ENCODE measurements at regions not wholly inside any gene's neighbourhood (a gene's known extent, or its start where the extent isn't known, plus 50 kb on each side); places are given as distances from the start of the nearest gene placed in this dataset.

- Histone ChIP-seq H3K9me3 (ENCODE audit: severe bottlenecking) (no peaks in the 10 kb centered on the region), H3K36me3 (ENCODE audit: low read depth) (no peaks in the 10 kb centered on the region), H3K27me3 (ENCODE audit: insufficient read depth, poor library complexity, severe bottlenecking) (no peaks in the 10 kb centered on the region), H3K4me3 (ENCODE audit: severe bottlenecking) (no peak overlapping the region), H3K4me1 (ENCODE audit: insufficient read depth, poor library complexity, severe bottlenecking) (no peaks in the 10 kb centered on the region), H3K27ac (ENCODE audit: poor library complexity, severe bottlenecking) (no peak overlapping the region)
- DNase-seq (ENCODE audit: low spot score) (no peak), ATAC-seq (ENCODE audit: low read depth) (no peak)
- no peak for TF ChIP-seq CTCF (IDR thresholded peaks at IDR 0.05; ENCODE audit: poor library complexity, severe bottlenecking)
These were observed 370.2 kb upstream of the SLC14A2 start for GRCh38 chr18:45245091-45245511.

GRCh38 chr18:45248240-45248903, 366.9 kb upstream of the SLC14A2 start:
- Histone ChIP-seq H3K9me3 (ENCODE audit: severe bottlenecking) (no peaks in the 10 kb centered on the region), H3K4me3 (ENCODE audit: severe bottlenecking) (no peak overlapping the region), H3K27me3 (ENCODE audit: insufficient read depth, poor library complexity, severe bottlenecking) (no peaks in the 10 kb centered on the region), H3K27ac (ENCODE audit: poor library complexity, severe bottlenecking) (no peak overlapping the region), H3K4me1 (ENCODE audit: insufficient read depth, poor library complexity, severe bottlenecking) (no peaks in the 10 kb centered on the region), H3K36me3 (ENCODE audit: low read depth) (no peaks in the 10 kb centered on the region)
- ATAC-seq (ENCODE audit: low read depth) (no peak), DNase-seq (ENCODE audit: low spot score) (no peak)
- TF ChIP-seq CTCF (IDR thresholded peaks at IDR 0.05; ENCODE audit: poor library complexity, severe bottlenecking): no peak

GRCh38 chr18:45249246-45249661, 366.0 kb upstream of the SLC14A2 start:
- no peak for ATAC-seq (ENCODE audit: low read depth)
- H3K4me3 ChIP-seq (ENCODE audit: severe bottlenecking): no peak overlapping the region
- H3K27ac ChIP-seq (ENCODE audit: poor library complexity, severe bottlenecking): no peak overlapping the region
- H3K9me3 ChIP-seq (ENCODE audit: severe bottlenecking): no peaks in the 10 kb centered on the region
- H3K4me1 ChIP-seq (ENCODE audit: insufficient read depth, poor library complexity, severe bottlenecking): no peaks in the 10 kb centered on the region
- DNase-seq (ENCODE audit: low spot score): no peak
- no peaks in the 10 kb centered on the region for H3K27me3 ChIP-seq (ENCODE audit: insufficient read depth, poor library complexity, severe bottlenecking)
- no peak for TF ChIP-seq CTCF (IDR thresholded peaks at IDR 0.05; ENCODE audit: poor library complexity, severe bottlenecking)
- no peaks in the 10 kb centered on the region for H3K36me3 ChIP-seq (ENCODE audit: low read depth)

GRCh38 chr18:45250479-45250878, 364.8 kb upstream of the SLC14A2 start:
- H3K27ac ChIP-seq (ENCODE audit: poor library complexity, severe bottlenecking): no peak overlapping the region
- H3K27me3 ChIP-seq (ENCODE audit: insufficient read depth, poor library complexity, severe bottlenecking): no peaks in the 10 kb centered on the region
- no peak for TF ChIP-seq CTCF (IDR thresholded peaks at IDR 0.05; ENCODE audit: poor library complexity, severe bottlenecking)
- peaks cover 5% of the 10 kb centered on the region for H3K4me1 ChIP-seq (ENCODE audit: insufficient read depth, poor library complexity, severe bottlenecking)
- H3K36me3 ChIP-seq (ENCODE audit: low read depth): no peaks in the 10 kb centered on the region
- H3K9me3 ChIP-seq (ENCODE audit: severe bottlenecking): no peaks in the 10 kb centered on the region
- no peak overlapping the region for H3K4me3 ChIP-seq (ENCODE audit: severe bottlenecking)
- DNase-seq (ENCODE audit: low spot score): no peak
- no peak for ATAC-seq (ENCODE audit: low read depth)

GRCh38 chr18:45251236-45251635, 364.0 kb upstream of the SLC14A2 start:
- no peak for TF ChIP-seq CTCF (IDR thresholded peaks at IDR 0.05; ENCODE audit: poor library complexity, severe bottlenecking)
- ATAC-seq (ENCODE audit: low read depth): no peak
- H3K4me1 ChIP-seq (ENCODE audit: insufficient read depth, poor library complexity, severe bottlenecking): peaks cover 9% of the 10 kb centered on the region
- H3K27me3 ChIP-seq (ENCODE audit: insufficient read depth, poor library complexity, severe bottlenecking): no peaks in the 10 kb centered on the region
- H3K27ac ChIP-seq (ENCODE audit: poor library complexity, severe bottlenecking): no peak overlapping the region
- no peak overlapping the region for H3K4me3 ChIP-seq (ENCODE audit: severe bottlenecking)
- DNase-seq (ENCODE audit: low spot score): no peak
- H3K36me3 ChIP-seq (ENCODE audit: low read depth): no peaks in the 10 kb centered on the region
- H3K9me3 ChIP-seq (ENCODE audit: severe bottlenecking): no peaks in the 10 kb centered on the region
